PFSK-1 (cell line): ENCODE measurements at regions not wholly inside any gene's neighbourhood (a gene's known extent, or its start where the extent isn't known, plus 50 kb on each side); places are given as distances from the start of the nearest gene placed in this dataset.

ENCODE experiments used
- POLR2AphosphoS5 ChIP-seq: IDR thresholded peaks from 2 replicates; pipeline ENCODE4 v1.6.1; 2012; ENCODE audit warnings: low read depth, mild to moderate bottlenecking, control low read depth, low read length, moderate library complexity
- REST ChIP-seq, 2 experiments: IDR thresholded peaks; 2 replicates each; pipeline versions ENCODE4 v1.6.1 to v1.8.0; 2011 to 2012; ENCODE audit warnings: low read depth in 2 of 2, low read length in 2 of 2, control low read depth in 1 of 2, inconsistent platforms in 1 of 2, mild to moderate bottlenecking in 1 of 2, moderate library complexity in 1 of 2; ENCODE audit not compliant: insufficient read depth in 1 of 2
- TAF1 ChIP-seq: IDR thresholded peaks from 2 replicates; pipeline ENCODE4 v1.6.1; 2012; ENCODE audit warnings: low read length, control low read depth, borderline replicate concordance; ENCODE audit not compliant: insufficient read depth

GRCh38 chr17:70268383-70268782 is 99.1 kb downstream of the KCNJ2 start:
- TF ChIP-seq REST (IDR thresholded peaks at IDR 0.05; ENCODE audit: insufficient read depth in 1 of 2, low read depth in 2 of 2, low read length in 2 of 2) (no peak), TAF1 (no peak), POLR2AphosphoS5 (no peak)
